Gastroesophageal sphincter (tissue), 3 donors: ENCODE measurements at regions not wholly inside any gene's neighbourhood (a gene's known extent, or its start where the extent isn't known, plus 50 kb on each side); places are given as distances from the start of the nearest gene placed in this dataset.
"Not testable (repeated sequence)": the region's sequence is repeated elsewhere in the genome, so short reads cannot be mapped to it uniquely, and the experiment has no call there.

Experiments
- CTCF ChIP-seq, 4 experiments: fragments of 200-600 bp in 2 of 4; fragments of 450-650 bp in 2 of 4; sonication (generic) in 1 of 4; IDR thresholded peaks; one replicate each; pipeline ENCODE4 v1.5.1; 2017 to 2019; ENCODE audit warnings: antibody characterized with exemption in 4 of 4, mild to moderate bottlenecking in 2 of 4, moderate library complexity in 2 of 4
- EP300 ChIP-seq: sonication (generic); formaldehyde crosslinking; IDR thresholded peaks from one replicate; pipeline ENCODE4 v1.6.1; 2017; ENCODE audit warnings: antibody characterized with exemption, mild to moderate bottlenecking
- POLR2A ChIP-seq, 2 donors: fragments of 450-650 bp; IDR thresholded peaks; one replicate each; pipeline ENCODE4 v1.6.1; 2017; ENCODE audit warnings: antibody characterized with exemption in 2 of 2, mild to moderate bottlenecking in 2 of 2, moderate library complexity in 1 of 2

GRCh38 chr12:46474385-46474784, 101.8 kb upstream of the SLC38A2 start:
- TF ChIP-seq CTCF (IDR thresholded peaks at IDR 0.05); POLR2A (IDR thresholded peaks at IDR 0.05); EP300: not testable (repeated sequence)
